T-helper 1 cell treated with Interleukin-12 subunit alpha and Interleukin-12 subunit beta and Interleukin-4 antibody, amounts not matched to agents 30 μg/mL and 1 μg/mL, for 36 hours (primary cell): ENCODE measurements at regions not wholly inside any gene's neighbourhood (a gene's known extent, or its start where the extent isn't known, plus 50 kb on each side); places are given as distances from the start of the nearest gene placed in this dataset.
"Not testable (repeated sequence)": the region's sequence is repeated elsewhere in the genome, so short reads cannot be mapped to it uniquely, and the experiment has no call there.

Experiments
- H3K27ac Mint-ChIP-seq: one replicate; pipeline ENCODE4 v1.8.0; 2021; ENCODE audit warnings: mild to moderate bottlenecking, mixed read lengths
- H3K27me3 Mint-ChIP-seq: one replicate; pipeline ENCODE4 v1.8.0; 2021; ENCODE audit warnings: low read depth, mixed read lengths
- H3K36me3 Mint-ChIP-seq: one replicate; pipeline ENCODE4 v1.8.0; 2021; ENCODE audit warnings: low read depth, mixed read lengths
- H3K4me1 Mint-ChIP-seq: one replicate; pipeline ENCODE4 v1.8.0; 2021; ENCODE audit warnings: low read depth, mixed read lengths
- H3K4me3 Mint-ChIP-seq: one replicate; pipeline ENCODE4 v1.8.0; 2021; ENCODE audit warnings: mild to moderate bottlenecking, moderate library complexity, mixed read lengths
- H3K9me3 Mint-ChIP-seq: one replicate; pipeline ENCODE4 v1.8.0; 2021; ENCODE audit warnings: mixed read lengths

GRCh38 chr12:34402899-34403705, 380.8 kb downstream of the ALG10 start:
- H3K9me3 Mint-ChIP-seq = peaks cover 46% of the 10 kb centered on the region
- no peaks in the 10 kb centered on the region for H3K36me3 Mint-ChIP-seq
- H3K4me3 Mint-ChIP-seq = no peak overlapping the region
- H3K27ac Mint-ChIP-seq = no peak overlapping the region
- H3K27me3 Mint-ChIP-seq = no peaks in the 10 kb centered on the region
- H3K4me1 Mint-ChIP-seq = no peaks in the 10 kb centered on the region

GRCh38 chr12:34403706-34404376, 381.5 kb downstream of the ALG10 start:
- Mint-ChIP-seq H3K36me3 (no peaks in the 10 kb centered on the region), H3K9me3 (peaks cover 51% of the 10 kb centered on the region), H3K27me3 (no peaks in the 10 kb centered on the region), H3K27ac (no peak overlapping the region), H3K4me3 (no peak overlapping the region), H3K4me1 (no peaks in the 10 kb centered on the region)

- Mint-ChIP-seq H3K4me3 (no peak overlapping the region), H3K4me1 (no peaks in the 10 kb centered on the region), H3K9me3 (peaks cover 58% of the 10 kb centered on the region)
Measured at GRCh38 chr12:34404377-34405285, 382.3 kb downstream of the ALG10 start.

GRCh38 chr12:34405286-34406227, 383.3 kb downstream of the ALG10 start:
- Mint-ChIP-seq H3K27ac (no peak overlapping the region), H3K36me3 (no peaks in the 10 kb centered on the region)

More at GRCh38 chr12:34404377-34405285, 382.3 kb downstream of the ALG10 start:
- no peaks in the 10 kb centered on the region for H3K36me3 Mint-ChIP-seq
- H3K27ac Mint-ChIP-seq = no peak overlapping the region
- no peaks in the 10 kb centered on the region for H3K27me3 Mint-ChIP-seq

GRCh38 chr12:34406228-34406995, 384.1 kb downstream of the ALG10 start:
- Mint-ChIP-seq H3K9me3 (peaks cover 66% of the 10 kb centered on the region), H3K27ac (no peak overlapping the region), H3K4me3 (no peak overlapping the region), H3K36me3 (no peaks in the 10 kb centered on the region), H3K4me1 (no peaks in the 10 kb centered on the region), H3K27me3 (no peaks in the 10 kb centered on the region)

More at GRCh38 chr12:34405286-34406227, 383.3 kb downstream of the ALG10 start:
- H3K27me3 Mint-ChIP-seq = no peaks in the 10 kb centered on the region
- no peaks in the 10 kb centered on the region for H3K4me1 Mint-ChIP-seq
- peaks cover 62% of the 10 kb centered on the region for H3K9me3 Mint-ChIP-seq
- H3K4me3 Mint-ChIP-seq = no peak overlapping the region

GRCh38 chr12:34406996-34407300, 384.7 kb downstream of the ALG10 start:
- peaks cover 68% of the 10 kb centered on the region for H3K9me3 Mint-ChIP-seq

GRCh38 chr12:34407813-34408212, 385.5 kb downstream of the ALG10 start:
- Mint-ChIP-seq H3K4me3 (no peak overlapping the region), H3K4me1 (no peaks in the 10 kb centered on the region), H3K27ac (no peak overlapping the region), H3K36me3 (no peaks in the 10 kb centered on the region), H3K27me3 (no peaks in the 10 kb centered on the region), H3K9me3 (peaks cover 65% of the 10 kb centered on the region)

More at GRCh38 chr12:34406996-34407300, 384.7 kb downstream of the ALG10 start:
- no peaks in the 10 kb centered on the region for H3K27me3 Mint-ChIP-seq
- H3K36me3 Mint-ChIP-seq = no peaks in the 10 kb centered on the region
- no peaks in the 10 kb centered on the region for H3K4me1 Mint-ChIP-seq
- no peak overlapping the region for H3K4me3 Mint-ChIP-seq
- H3K27ac Mint-ChIP-seq = no peak overlapping the region

GRCh38 chr12:34431509-34431908, 409.2 kb downstream of the ALG10 start:
- peaks cover 48% of the 10 kb centered on the region for H3K9me3 Mint-ChIP-seq
- H3K27me3 Mint-ChIP-seq, H3K36me3 Mint-ChIP-seq, H3K27ac Mint-ChIP-seq, H3K4me1 Mint-ChIP-seq, H3K4me3 Mint-ChIP-seq: not testable (repeated sequence)
